ENCODE measurements at regions not wholly inside any gene's neighbourhood (a gene's known extent, or its start where the extent isn't known, plus 50 kb on each side); places are given as distances from the start of the nearest gene placed in this dataset.

DNA sequence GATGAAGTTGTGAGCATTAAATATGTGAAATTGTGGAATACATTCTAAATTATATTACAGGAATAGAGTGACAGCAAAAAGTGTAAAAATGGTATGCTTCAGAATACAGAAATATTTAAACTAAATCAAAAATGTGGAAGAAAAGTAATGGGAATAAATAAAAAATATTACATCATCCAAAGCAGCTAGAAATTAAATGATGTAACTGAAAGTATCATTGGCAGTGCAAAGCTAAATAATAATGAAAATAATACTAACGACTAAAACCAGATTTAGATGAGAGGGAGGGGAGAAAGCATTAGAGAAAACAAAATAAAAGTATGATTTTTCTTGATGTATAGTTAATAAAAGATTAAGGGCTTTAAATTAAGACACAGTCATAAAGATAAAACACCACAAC is 1104.0 kb downstream of the EPHA7 start:
- no peak for DNase-seq (ENCODE audit: low spot score)
- H3K79me2 ChIP-seq = no peaks in the 10 kb centered on the region
- TF ChIP-seq, protein P1, sequence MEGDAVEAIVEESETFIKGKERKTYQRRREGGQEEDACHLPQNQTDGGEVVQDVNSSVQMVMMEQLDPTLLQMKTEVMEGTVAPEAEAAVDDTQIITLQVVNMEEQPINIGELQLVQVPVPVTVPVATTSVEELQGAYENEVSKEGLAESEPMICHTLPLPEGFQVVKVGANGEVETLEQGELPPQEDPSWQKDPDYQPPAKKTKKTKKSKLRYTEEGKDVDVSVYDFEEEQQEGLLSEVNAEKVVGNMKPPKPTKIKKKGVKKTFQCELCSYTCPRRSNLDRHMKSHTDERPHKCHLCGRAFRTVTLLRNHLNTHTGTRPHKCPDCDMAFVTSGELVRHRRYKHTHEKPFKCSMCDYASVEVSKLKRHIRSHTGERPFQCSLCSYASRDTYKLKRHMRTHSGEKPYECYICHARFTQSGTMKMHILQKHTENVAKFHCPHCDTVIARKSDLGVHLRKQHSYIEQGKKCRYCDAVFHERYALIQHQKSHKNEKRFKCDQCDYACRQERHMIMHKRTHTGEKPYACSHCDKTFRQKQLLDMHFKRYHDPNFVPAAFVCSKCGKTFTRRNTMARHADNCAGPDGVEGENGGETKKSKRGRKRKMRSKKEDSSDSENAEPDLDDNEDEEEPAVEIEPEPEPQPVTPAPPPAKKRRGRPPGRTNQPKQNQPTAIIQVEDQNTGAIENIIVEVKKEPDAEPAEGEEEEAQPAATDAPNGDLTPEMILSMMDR (IDR thresholded peaks at IDR 0.05; ENCODE audit: poor library complexity) = no peak
- no peak for TF ChIP-seq EZH2 (IDR thresholded peaks at IDR 0.05; ENCODE audit: borderline replicate concordance)
- no peak for TF ChIP-seq EZH2phosphoT487 (IDR thresholded peaks at IDR 0.05; ENCODE audit: low read depth, severe bottlenecking, unreplicated experiment)

DNA sequence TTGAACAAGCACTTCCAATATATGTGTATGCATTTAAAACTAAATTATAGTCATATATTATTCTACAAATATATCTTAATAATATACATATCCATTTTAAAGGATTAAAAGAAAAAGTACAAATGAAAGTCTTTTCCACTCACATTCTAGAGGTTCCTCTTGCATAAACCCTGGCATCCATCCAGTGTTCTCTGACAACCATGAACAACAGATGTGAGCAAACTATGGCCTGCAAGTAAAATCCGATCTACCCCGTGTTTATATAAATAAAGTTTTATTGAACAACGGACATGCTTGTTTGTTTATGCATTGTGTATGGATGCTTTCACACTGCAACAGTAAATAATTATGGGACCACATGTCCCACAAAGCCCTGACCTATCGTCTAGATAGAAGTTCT is 1122.3 kb downstream of the EPHA7 start:
- Histone ChIP-seq H3K9me3 (ENCODE audit: low read depth) (no peaks in the 10 kb centered on the region), H3K4me2 (no peak overlapping the region), H3K9me2 (replicated peaks; ENCODE audit: insufficient read depth) (no peaks in the 10 kb centered on the region), H3K4me1 (ENCODE audit: insufficient read depth) (no peaks in the 10 kb centered on the region), H2AFZ (no peak overlapping the region), H3K4me3 (no peak overlapping the region), H3K79me2 (no peaks in the 10 kb centered on the region), H3K36me3 (replicated peaks; ENCODE audit: insufficient read depth, low read depth) (no peaks in the 10 kb centered on the region), H4K20me1 (ENCODE audit: insufficient read depth, poor library complexity, severe bottlenecking) (no peaks in the 10 kb centered on the region), H3K27ac (no peak overlapping the region), H3K27me3 (no peaks in the 10 kb centered on the region)
- TF ChIP-seq, protein P1 (IDR thresholded peaks at IDR 0.05; ENCODE audit: poor library complexity) = no peak
- TF ChIP-seq EZH2phosphoT487 (IDR thresholded peaks at IDR 0.05; ENCODE audit: low read depth, severe bottlenecking, unreplicated experiment) (no peak), EZH2 (IDR thresholded peaks at IDR 0.05; ENCODE audit: borderline replicate concordance) (no peak)
- 66% methylated on average over 4 of the region's 4 CpGs for WGBS (ENCODE audit: low lambda C conversion rate, missing lambda C conversion rate)
- no peak for DNase-seq (ENCODE audit: low spot score)

More for the DNA sequence above, 1104.0 kb downstream of the EPHA7 start:
- Histone ChIP-seq H3K9me2 (replicated peaks; ENCODE audit: insufficient read depth) (no peaks in the 10 kb centered on the region), H3K9me3 (ENCODE audit: low read depth) (no peaks in the 10 kb centered on the region), H3K4me3 (no peak overlapping the region), H3K4me2 (no peak overlapping the region), H2AFZ (no peak overlapping the region), H3K27ac (no peak overlapping the region), H3K36me3 (replicated peaks; ENCODE audit: insufficient read depth, low read depth) (no peaks in the 10 kb centered on the region), H3K4me1 (ENCODE audit: insufficient read depth) (no peaks in the 10 kb centered on the region), H3K27me3 (no peaks in the 10 kb centered on the region), H4K20me1 (ENCODE audit: insufficient read depth, poor library complexity, severe bottlenecking) (no peaks in the 10 kb centered on the region)
- WGBS (ENCODE audit: low lambda C conversion rate, missing lambda C conversion rate) = 97% methylated on average over 1 of the region's 1 CpG

DNA sequence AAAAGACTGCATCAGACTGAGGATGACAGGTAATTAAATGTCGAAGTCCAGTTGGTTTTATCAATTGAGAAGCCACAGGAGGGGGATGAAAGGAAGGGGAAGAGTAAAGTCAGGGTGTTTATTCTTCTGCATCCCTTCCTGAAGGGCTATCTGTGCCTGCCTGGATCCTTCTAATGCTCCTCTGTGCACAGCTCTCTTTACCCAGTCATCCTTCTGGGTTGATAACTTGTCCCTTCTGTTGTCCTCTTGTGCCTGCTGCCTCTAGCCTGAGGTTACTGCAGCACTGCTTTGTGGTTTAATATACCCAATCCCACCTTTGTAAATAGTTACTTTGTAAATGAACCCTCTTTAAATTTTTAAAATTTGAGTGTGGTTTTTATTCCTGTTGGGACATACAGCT is 1127.3 kb downstream of the EPHA7 start:
- no peak overlapping the region for H3K27ac ChIP-seq
- no peaks in the 10 kb centered on the region for H3K9me3 ChIP-seq (ENCODE audit: low read depth)
- no peaks in the 10 kb centered on the region for H3K9me2 ChIP-seq (replicated peaks; ENCODE audit: insufficient read depth)
- no peaks in the 10 kb centered on the region for H3K4me1 ChIP-seq (ENCODE audit: insufficient read depth)
- no peak overlapping the region for H3K4me3 ChIP-seq
- H2AFZ ChIP-seq = no peak overlapping the region
- H3K27me3 ChIP-seq = no peaks in the 10 kb centered on the region
- no peaks in the 10 kb centered on the region for H4K20me1 ChIP-seq (ENCODE audit: insufficient read depth, poor library complexity, severe bottlenecking)
- no peaks in the 10 kb centered on the region for H3K36me3 ChIP-seq (replicated peaks; ENCODE audit: insufficient read depth, low read depth)
- H3K4me2 ChIP-seq = no peak overlapping the region
- 25% methylated on average over 1 of the region's 1 CpG for WGBS (ENCODE audit: low lambda C conversion rate, missing lambda C conversion rate)
- TF ChIP-seq, protein P1 (IDR thresholded peaks at IDR 0.05; ENCODE audit: poor library complexity) = no peak
- DNase-seq (ENCODE audit: low spot score) = no peak
- H3K79me2 ChIP-seq = no peaks in the 10 kb centered on the region

DNA sequence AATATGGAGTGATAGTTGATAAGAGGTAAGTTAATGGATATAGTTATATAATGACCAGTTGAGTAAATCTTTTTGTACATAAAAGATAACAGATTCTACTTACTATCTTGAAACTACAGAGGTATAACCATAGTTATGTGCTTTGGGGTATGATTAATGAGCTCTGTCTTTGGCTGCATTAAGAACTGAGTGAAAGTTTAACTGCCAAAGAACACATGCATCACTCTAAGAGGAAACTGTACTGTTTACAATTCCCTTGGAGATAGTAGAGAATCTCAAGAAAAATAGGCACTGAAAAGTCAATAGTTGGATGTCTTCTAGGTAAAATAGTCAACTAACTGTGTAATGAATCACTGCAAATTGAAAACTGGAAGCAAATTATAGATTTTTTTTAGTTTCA is 1129.5 kb downstream of the EPHA7 start:
- H3K4me2 ChIP-seq = no peak overlapping the region
- H3K4me1 ChIP-seq (ENCODE audit: insufficient read depth) = no peaks in the 10 kb centered on the region
- TF ChIP-seq EZH2 (IDR thresholded peaks at IDR 0.05; ENCODE audit: borderline replicate concordance) = no peak
- TF ChIP-seq EZH2phosphoT487 (IDR thresholded peaks at IDR 0.05; ENCODE audit: low read depth, severe bottlenecking, unreplicated experiment) = no peak
- TF ChIP-seq, protein P1 (IDR thresholded peaks at IDR 0.05; ENCODE audit: poor library complexity) = no peak
- no peaks in the 10 kb centered on the region for H3K9me3 ChIP-seq (ENCODE audit: low read depth)
- DNase-seq (ENCODE audit: low spot score) = no peak
- no peaks in the 10 kb centered on the region for H4K20me1 ChIP-seq (ENCODE audit: insufficient read depth, poor library complexity, severe bottlenecking)
- H3K79me2 ChIP-seq = no peaks in the 10 kb centered on the region
- no peak overlapping the region for H2AFZ ChIP-seq
- H3K9me2 ChIP-seq (replicated peaks; ENCODE audit: insufficient read depth) = no peaks in the 10 kb centered on the region
- no peaks in the 10 kb centered on the region for H3K36me3 ChIP-seq (replicated peaks; ENCODE audit: insufficient read depth, low read depth)
- H3K4me3 ChIP-seq = no peak overlapping the region
- H3K27me3 ChIP-seq = no peaks in the 10 kb centered on the region
- H3K27ac ChIP-seq = no peak overlapping the region

All from hepatocyte (in vitro differentiated cells).